ENCODE measurements at regions not wholly inside any gene's neighbourhood (a gene's known extent, or its start where the extent isn't known, plus 50 kb on each side); places are given as distances from the start of the nearest gene placed in this dataset.

- TF ChIP-seq CTCF (optimal IDR thresholded peaks at IDR 0.05 in 1 of 3, IDR thresholded peaks at IDR 0.05 in 1 of 3, conservative IDR thresholded peaks at IDR 0.05 in 1 of 3; ENCODE audit: extremely low read depth in 1 of 3, insufficient read depth in 2 of 3, low read length in 3 of 3) (no peak), EZH2 (IDR thresholded peaks at IDR 0.05; ENCODE audit: low read length) (no peak)
Measured at GRCh38 chr15:91476861-91477260, 376.6 kb upstream of the SLCO3A1 start.

Data from keratinocyte (primary cell).